GM21717 (cell line): ENCODE measurements at regions not wholly inside any gene's neighbourhood (a gene's known extent, or its start where the extent isn't known, plus 50 kb on each side); places are given as distances from the start of the nearest gene placed in this dataset.
"Not testable (repeated sequence)": the region's sequence is repeated elsewhere in the genome, so short reads cannot be mapped to it uniquely, and the experiment has no call there.

Source experiments
- ATAC-seq: cut with Tn5 transposase; IDR thresholded peaks from one replicate; pipeline ENCODE4 v1.9.1; 2021; ENCODE audit warnings: mild to moderate bottlenecking, moderate library complexity; ENCODE audit not compliant: unreplicated experiment

GRCh38 chr3:152768478-152768877 is 66.5 kb upstream of the P2RY1 start:
- no peak for ATAC-seq

- peak; percentile 98 for ATAC-seq
Observed at GRCh38 chr3:152769523-152769922, 65.4 kb upstream of the P2RY1 start.

- no peak for ATAC-seq
Observed at GRCh38 chr3:152770296-152770695, 64.6 kb upstream of the P2RY1 start.

- ATAC-seq = no peak
Observed at GRCh38 chr3:152771120-152771519, 63.8 kb upstream of the P2RY1 start.

DNA sequence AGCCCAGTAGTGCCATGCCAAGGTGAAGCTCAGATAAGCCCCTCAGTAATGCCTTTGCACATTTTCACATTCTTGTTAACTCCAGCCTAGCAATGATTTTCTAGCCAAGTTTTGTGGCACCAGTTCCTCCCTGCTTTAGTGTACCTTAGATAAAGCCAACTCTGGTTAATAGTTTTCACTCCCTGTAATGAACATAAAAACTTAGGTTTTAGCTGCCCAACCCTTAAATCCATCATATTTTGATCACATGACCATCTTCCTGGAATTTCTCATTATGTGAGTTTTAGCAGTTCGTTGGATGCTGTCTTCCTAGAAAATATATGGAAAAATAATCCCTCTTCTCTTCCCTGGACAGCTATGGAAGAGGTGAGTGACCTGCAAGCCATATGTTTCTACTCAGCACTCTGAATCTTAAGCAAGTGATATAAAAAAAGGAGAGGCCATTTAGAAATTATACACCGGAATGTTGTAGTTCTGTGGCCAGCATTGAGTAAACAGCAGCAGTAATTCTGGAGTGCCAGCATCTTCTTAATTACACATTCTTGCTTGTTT is 62.2 kb upstream of the P2RY1 start:
- no peak for ATAC-seq

DNA sequence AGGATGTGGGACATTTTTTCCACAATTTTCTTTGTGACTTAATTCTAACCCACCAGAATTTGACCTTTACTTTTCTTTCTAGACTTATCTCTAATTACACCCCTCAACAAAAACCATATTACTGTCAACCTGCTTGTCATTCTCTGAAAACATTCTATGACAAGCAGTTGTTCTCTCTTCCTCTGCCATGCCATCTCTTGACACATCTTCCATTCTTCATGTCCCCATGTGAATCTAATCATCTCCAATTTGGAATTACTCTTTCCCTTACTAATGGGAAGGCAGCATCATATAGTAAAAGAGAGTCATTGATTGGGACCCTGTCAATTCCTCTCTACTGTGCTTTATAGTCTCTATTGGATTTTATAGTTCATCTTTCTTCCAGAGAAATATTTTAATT is 61.3 kb upstream of the P2RY1 start:
- no peak for ATAC-seq

DNA sequence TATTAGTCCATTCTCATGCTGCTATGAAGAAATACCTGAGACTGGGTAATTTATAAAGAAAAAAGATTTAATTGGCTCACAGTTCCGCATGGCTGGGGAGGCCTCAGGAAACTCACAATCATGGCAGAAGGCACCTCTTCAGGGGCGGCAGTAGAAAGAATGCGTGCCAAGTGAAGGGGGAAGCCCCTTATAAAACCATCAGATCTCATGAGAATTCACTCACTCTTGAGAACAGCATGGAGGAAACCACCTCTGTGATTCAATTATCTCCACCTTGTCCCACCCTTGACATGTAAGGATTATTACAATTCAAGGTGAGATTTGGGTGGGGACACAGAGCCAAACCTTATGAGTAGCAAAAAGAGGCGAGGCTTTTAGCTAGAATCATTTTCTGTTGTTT is 60.7 kb upstream of the P2RY1 start:
- not testable (repeated sequence) for ATAC-seq

DNA sequence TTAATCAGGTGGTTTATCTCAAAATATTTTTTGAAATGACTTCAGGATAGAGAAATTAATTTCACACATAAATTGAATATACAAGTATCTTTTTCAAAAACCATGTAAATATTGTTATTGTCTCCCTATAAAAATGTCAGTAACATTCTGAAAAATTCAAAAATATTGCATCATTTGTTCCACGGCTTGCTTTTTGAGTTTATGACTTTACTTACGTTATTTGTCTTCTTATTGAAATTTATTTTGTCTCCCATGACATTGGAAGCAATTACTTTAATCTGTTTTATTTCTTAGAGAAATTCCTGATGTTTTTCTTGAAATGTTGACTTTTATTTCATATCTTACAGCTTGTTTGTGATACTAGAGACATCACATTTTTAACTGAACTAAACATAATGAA is 56.9 kb upstream of the P2RY1 start:
- no peak for ATAC-seq

GRCh38 chr3:152779653-152780052 is 55.3 kb upstream of the P2RY1 start:
- ATAC-seq = no peak

- ATAC-seq = no peak
Observed at GRCh38 chr3:152780553-152780952, 54.4 kb upstream of the P2RY1 start.

DNA sequence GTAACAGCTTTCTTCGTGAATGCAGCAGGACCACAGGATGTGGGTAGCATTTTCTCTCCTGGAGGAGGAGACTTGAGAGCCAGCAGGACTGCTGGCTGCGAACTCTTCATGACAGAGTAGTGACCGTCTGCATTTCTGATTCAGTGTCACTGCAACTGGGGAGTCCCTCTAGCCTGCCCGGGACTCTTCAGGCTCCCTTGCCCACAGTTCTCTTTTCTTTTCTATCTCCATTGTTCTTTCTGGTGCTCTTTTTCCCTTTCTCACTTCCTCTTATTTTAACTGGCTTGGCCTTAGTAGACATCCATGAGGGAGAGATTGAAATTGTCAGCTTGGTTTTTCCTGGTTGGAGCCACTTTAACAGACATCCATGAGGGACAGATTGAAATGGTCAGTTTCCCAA is 49.9 kb upstream of the P2RY1 start:
- ATAC-seq = no peak
